ENCODE measurements at regions not wholly inside any gene's neighbourhood (a gene's known extent, or its start where the extent isn't known, plus 50 kb on each side); places are given as distances from the start of the nearest gene placed in this dataset.

DNA sequence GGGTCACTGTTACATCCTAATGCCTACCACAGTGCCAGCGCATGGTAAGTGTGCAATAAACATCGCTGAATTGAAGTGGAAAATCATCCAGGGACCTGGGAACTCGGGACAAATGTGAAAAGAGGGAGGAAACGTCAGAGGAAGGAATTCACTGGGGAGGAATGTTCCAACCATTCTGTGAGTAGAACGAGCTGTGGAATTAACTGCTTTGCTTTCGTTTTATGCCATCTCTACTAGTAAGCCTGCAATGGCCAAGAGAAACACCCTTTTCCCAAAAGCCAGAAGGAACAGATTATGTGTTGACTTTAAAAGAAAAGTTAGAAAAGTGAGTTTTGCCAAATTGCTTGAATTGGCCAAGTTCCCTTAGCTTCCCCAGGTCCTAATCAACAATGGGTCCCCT is 1044.9 kb downstream of the TYW1 start:
- TF ChIP-seq EZH2 (IDR thresholded peaks at IDR 0.05; ENCODE audit: low read depth, unreplicated experiment) (no peak), NANOG (IDR thresholded peaks at IDR 0.05; ENCODE audit: borderline replicate concordance) (no peak), EZH2phosphoT487 (IDR thresholded peaks at IDR 0.05; ENCODE audit: unreplicated experiment) (no peak), REST (IDR thresholded peaks at IDR 0.05; ENCODE audit: unreplicated experiment) (no peak), POLR2AphosphoS5 (IDR thresholded peaks at IDR 0.05; ENCODE audit: low read depth) (no peak), STAT1 (IDR thresholded peaks at IDR 0.05; ENCODE audit: unreplicated experiment) (no peak), ZNF114 (CRISPR knock-in tag; IDR thresholded peaks at IDR 0.05) (no peak), ZNF462 (CRISPR knock-in tag; IDR thresholded peaks at IDR 0.05) (no peak), ZNF331 (CRISPR knock-in tag; IDR thresholded peaks at IDR 0.05; ENCODE audit: low read depth) (no peak), CREB1 (CRISPR knock-in tag; IDR thresholded peaks at IDR 0.05; ENCODE audit: low read depth) (no peak)
- TF ChIP-seq, protein P1, sequence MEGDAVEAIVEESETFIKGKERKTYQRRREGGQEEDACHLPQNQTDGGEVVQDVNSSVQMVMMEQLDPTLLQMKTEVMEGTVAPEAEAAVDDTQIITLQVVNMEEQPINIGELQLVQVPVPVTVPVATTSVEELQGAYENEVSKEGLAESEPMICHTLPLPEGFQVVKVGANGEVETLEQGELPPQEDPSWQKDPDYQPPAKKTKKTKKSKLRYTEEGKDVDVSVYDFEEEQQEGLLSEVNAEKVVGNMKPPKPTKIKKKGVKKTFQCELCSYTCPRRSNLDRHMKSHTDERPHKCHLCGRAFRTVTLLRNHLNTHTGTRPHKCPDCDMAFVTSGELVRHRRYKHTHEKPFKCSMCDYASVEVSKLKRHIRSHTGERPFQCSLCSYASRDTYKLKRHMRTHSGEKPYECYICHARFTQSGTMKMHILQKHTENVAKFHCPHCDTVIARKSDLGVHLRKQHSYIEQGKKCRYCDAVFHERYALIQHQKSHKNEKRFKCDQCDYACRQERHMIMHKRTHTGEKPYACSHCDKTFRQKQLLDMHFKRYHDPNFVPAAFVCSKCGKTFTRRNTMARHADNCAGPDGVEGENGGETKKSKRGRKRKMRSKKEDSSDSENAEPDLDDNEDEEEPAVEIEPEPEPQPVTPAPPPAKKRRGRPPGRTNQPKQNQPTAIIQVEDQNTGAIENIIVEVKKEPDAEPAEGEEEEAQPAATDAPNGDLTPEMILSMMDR (conservative IDR thresholded peaks at IDR 0.05; ENCODE audit: low read depth in 2 of 2) = no peak
- TF ChIP-seq, protein P2, sequence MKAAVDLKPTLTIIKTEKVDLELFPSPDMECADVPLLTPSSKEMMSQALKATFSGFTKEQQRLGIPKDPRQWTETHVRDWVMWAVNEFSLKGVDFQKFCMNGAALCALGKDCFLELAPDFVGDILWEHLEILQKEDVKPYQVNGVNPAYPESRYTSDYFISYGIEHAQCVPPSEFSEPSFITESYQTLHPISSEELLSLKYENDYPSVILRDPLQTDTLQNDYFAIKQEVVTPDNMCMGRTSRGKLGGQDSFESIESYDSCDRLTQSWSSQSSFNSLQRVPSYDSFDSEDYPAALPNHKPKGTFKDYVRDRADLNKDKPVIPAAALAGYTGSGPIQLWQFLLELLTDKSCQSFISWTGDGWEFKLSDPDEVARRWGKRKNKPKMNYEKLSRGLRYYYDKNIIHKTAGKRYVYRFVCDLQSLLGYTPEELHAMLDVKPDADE (IDR thresholded peaks at IDR 0.05) = no peak
